ENCODE measurements at regions not wholly inside any gene's neighbourhood (a gene's known extent, or its start where the extent isn't known, plus 50 kb on each side); places are given as distances from the start of the nearest gene placed in this dataset.

DNA sequence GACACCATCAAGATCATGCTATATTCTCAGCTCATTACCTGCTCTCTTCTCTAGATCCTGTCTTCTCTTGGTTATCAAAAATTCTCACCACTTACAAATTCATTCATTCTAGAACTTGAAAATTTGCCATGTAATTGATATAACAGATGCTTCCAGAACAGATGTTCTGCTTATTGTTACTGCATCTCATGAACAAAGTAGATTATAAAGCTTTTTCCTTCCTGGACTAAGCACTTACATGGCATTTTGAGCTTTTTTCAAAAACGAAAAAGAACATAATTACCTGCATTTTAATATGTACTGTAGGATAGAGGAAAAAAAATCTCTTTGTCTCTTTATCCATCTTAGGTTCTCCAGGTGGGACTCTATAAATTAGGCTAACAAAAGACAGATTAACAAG lies 79.6 kb upstream of the CREB1 start:
- ATAC-seq (ENCODE audit: insufficient number of reproducible peaks, low FRiP score, low read depth), result no peak

DNA sequence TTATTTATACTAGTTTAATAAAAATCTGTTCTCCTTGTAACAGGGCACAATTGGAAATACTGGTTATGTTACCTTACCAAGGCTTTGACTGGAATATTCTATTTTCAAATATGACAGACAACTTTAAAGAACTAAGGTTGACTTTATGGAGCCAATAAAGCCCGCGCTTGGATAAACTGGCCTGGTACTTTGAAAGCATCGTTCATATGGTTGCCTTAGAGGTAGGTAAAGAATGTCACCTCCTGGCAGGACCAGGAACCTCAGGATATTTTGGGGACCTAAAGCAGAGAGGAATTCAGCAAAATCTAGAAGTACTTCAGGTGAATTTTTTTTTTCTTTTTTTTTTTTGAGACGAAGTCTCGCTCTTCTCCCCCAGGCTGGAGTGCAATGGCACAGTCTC lies 71.2 kb upstream of the CREB1 start:
- Histone ChIP-seq H3K27ac (no peak overlapping the region), H3K36me3 (no peaks in the 10 kb centered on the region), H3K4me3 (no peak overlapping the region), H3K9me3 (no peaks in the 10 kb centered on the region), H3K4me1 (ENCODE audit: control insufficient read depth in 1 of 2, low read depth in 2 of 2) (no peaks in the 10 kb centered on the region), H3K27me3 (replicated peaks; ENCODE audit: insufficient read depth) (no peaks in the 10 kb centered on the region)
- no peak for DNase-seq (ENCODE audit: low spot score)
- TF ChIP-seq CTCF (IDR thresholded peaks at IDR 0.05), result no peak
- ATAC-seq (ENCODE audit: insufficient number of reproducible peaks, low FRiP score, low read depth), result no peak

More for the DNA sequence above, 79.6 kb upstream of the CREB1 start:
- Histone ChIP-seq H3K4me1 (ENCODE audit: control insufficient read depth in 1 of 2, low read depth in 2 of 2) (no peaks in the 10 kb centered on the region), H3K9me3 (no peaks in the 10 kb centered on the region), H3K4me3 (no peak overlapping the region), H3K27ac (no peak overlapping the region), H3K27me3 (replicated peaks; ENCODE audit: insufficient read depth) (no peaks in the 10 kb centered on the region), H3K36me3 (no peaks in the 10 kb centered on the region)
- no peak for DNase-seq (ENCODE audit: low spot score)
- TF ChIP-seq CTCF (IDR thresholded peaks at IDR 0.05), result no peak

GRCh38 chr2:207459990-207460757 lies 69.6 kb upstream of the CREB1 start:
- no peak for ATAC-seq (ENCODE audit: insufficient number of reproducible peaks, low FRiP score, low read depth)
- Histone ChIP-seq H3K36me3 (no peaks in the 10 kb centered on the region), H3K4me1 (ENCODE audit: control insufficient read depth in 1 of 2, low read depth in 2 of 2) (no peaks in the 10 kb centered on the region), H3K27me3 (replicated peaks; ENCODE audit: insufficient read depth) (no peaks in the 10 kb centered on the region), H3K9me3 (no peaks in the 10 kb centered on the region), H3K27ac (no peak overlapping the region), H3K4me3 (no peak overlapping the region)
- no peak for DNase-seq (ENCODE audit: low spot score)
- no peak for TF ChIP-seq CTCF (IDR thresholded peaks at IDR 0.05)

GRCh38 chr2:207463433-207463832 lies 66.3 kb upstream of the CREB1 start:
- Histone ChIP-seq H3K4me3 (no peak overlapping the region), H3K27ac (no peak overlapping the region), H3K9me3 (no peaks in the 10 kb centered on the region), H3K36me3 (no peaks in the 10 kb centered on the region), H3K4me1 (ENCODE audit: control insufficient read depth in 1 of 2, low read depth in 2 of 2) (no peaks in the 10 kb centered on the region), H3K27me3 (replicated peaks; ENCODE audit: insufficient read depth) (no peaks in the 10 kb centered on the region)
- ATAC-seq (ENCODE audit: insufficient number of reproducible peaks, low FRiP score, low read depth) (no peak), DNase-seq (ENCODE audit: low spot score) (no peak)
- no peak for TF ChIP-seq CTCF (IDR thresholded peaks at IDR 0.05)

DNA sequence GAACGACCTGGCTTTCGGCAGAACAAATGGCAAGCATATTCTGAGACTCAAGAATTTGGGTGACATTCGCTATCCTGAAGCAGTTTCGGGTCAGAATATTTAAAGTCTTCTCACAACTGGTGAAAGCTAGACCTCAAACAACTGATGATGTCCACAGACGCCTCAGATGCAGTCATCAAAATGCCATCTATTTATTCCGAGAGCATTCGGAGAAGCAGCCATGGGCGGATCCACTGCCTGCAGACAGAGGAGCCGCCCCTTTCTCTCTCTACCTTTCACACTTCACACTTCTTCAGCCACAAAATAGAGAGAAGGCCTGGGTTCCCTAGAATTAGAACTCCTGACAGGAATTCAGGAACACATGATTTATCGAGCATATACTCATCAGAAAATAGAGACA lies 65.8 kb upstream of the CREB1 start:
- Histone ChIP-seq H3K9me3 (no peaks in the 10 kb centered on the region), H3K4me1 (ENCODE audit: control insufficient read depth in 1 of 2, low read depth in 2 of 2) (no peaks in the 10 kb centered on the region), H3K27ac (no peak overlapping the region), H3K4me3 (no peak overlapping the region), H3K27me3 (replicated peaks; ENCODE audit: insufficient read depth) (no peaks in the 10 kb centered on the region), H3K36me3 (no peaks in the 10 kb centered on the region)
- no peak for TF ChIP-seq CTCF (IDR thresholded peaks at IDR 0.05)
- no peak for DNase-seq (ENCODE audit: low spot score)
- no peak for ATAC-seq (ENCODE audit: insufficient number of reproducible peaks, low FRiP score, low read depth)

Data from thoracic aorta (tissue), 2 donors.